IMR-90 (cell line): ENCODE measurements at regions not wholly inside any gene's neighbourhood (a gene's known extent, or its start where the extent isn't known, plus 50 kb on each side); places are given as distances from the start of the nearest gene placed in this dataset.

Source experiments
- ATAC-seq: fragments of 200-7000 bp; cut with Tn5 transposase; 2 replicates; pipeline ENCODE4 v1.9.1; 2020; ENCODE audit warnings: low read depth, mild to moderate bottlenecking, moderate library complexity
- BruUV-seq: library from RNA; stranded (reverse); fragments of 400-500 nt; replicated peaks from 2 replicates; lab custom pipeline; 2021; lab: Mats Ljungman, UMichigan
- CTCF ChIA-PET: fragments of 300-600 bp; formaldehyde crosslinking; extraction: SDS; loops from one replicate; lab custom pipeline; 2021; ENCODE audit warnings: antibody characterized with exemption; lab: Yijun Ruan, JAX
- POLR2A ChIA-PET: fragments of 300-600 bp; sonication (Branson Sonifier 250); formaldehyde crosslinking; loops from one replicate; lab custom pipeline; 2022; ENCODE audit warnings: antibody characterized with exemption; ENCODE audit not compliant: unreplicated experiment; lab: Charles Lee
- DNase-seq: peaks from one replicate; pipeline ENCODE4 v3.0.0; 2013
- H2AFZ ChIP-seq: replicated peaks from 2 replicates; pipeline ENCODE3; 2013; ENCODE audit warnings: low read length, mild to moderate bottlenecking; ENCODE audit not compliant: poor library complexity
- H2AK5ac ChIP-seq: 2 replicates; pipeline ENCODE4 v1.6.1; 2013; ENCODE audit warnings: low read depth, low read length, inconsistent platforms
- H2AK9ac ChIP-seq: replicated peaks from 2 replicates; pipeline ENCODE3; 2013; ENCODE audit warnings: mild to moderate bottlenecking, low read depth, low read length, moderate library complexity; ENCODE audit not compliant: poor library complexity
- H2BK120ac ChIP-seq: 2 replicates; pipeline ENCODE4 v1.6.1; 2013; ENCODE audit warnings: low read depth, low read length, inconsistent platforms
- H2BK15ac ChIP-seq: 3 replicates; pipeline ENCODE4 v1.6.1; 2013; ENCODE audit warnings: low read depth, low read length, inconsistent platforms
- H2BK20ac ChIP-seq: 2 replicates; pipeline ENCODE4 v1.6.1; 2013; ENCODE audit warnings: low read depth, mild to moderate bottlenecking, inconsistent platforms, low read length, moderate library complexity
- H2BK5ac ChIP-seq: 2 replicates; pipeline ENCODE4 v1.6.1; 2013; ENCODE audit warnings: mild to moderate bottlenecking, low read depth, low read length, inconsistent platforms; ENCODE audit not compliant: poor library complexity, severe bottlenecking
- H3K14ac ChIP-seq: replicated peaks from 2 replicates; pipeline ENCODE4 v1.6.1; 2013; ENCODE audit warnings: low read depth, low read length, inconsistent platforms
- H3K18ac ChIP-seq: 2 replicates; pipeline ENCODE4 v1.6.1; 2013; ENCODE audit warnings: low read depth, low read length, control low read depth
- H3K23ac ChIP-seq: 2 replicates; pipeline ENCODE4 v1.6.1; 2013; ENCODE audit warnings: low read depth, low read length, inconsistent platforms
- H3K27ac ChIP-seq: 2 replicates; pipeline ENCODE4 v1.5.1; 2013; ENCODE audit warnings: mild to moderate bottlenecking, control low read depth, low read length; ENCODE audit not compliant: insufficient read depth
- H3K27me3 ChIP-seq: 2 replicates; pipeline ENCODE4 v1.6.1; 2013; ENCODE audit warnings: low read length; ENCODE audit not compliant: control insufficient read depth, insufficient read depth
- H3K36me3 ChIP-seq: 2 replicates; pipeline ENCODE4 v1.6.1; 2013; ENCODE audit warnings: low read length, mixed read lengths; ENCODE audit not compliant: control insufficient read depth, insufficient read depth
- H3K4ac ChIP-seq: 2 replicates; pipeline ENCODE4 v1.6.1; 2013; ENCODE audit warnings: low read depth, low read length, inconsistent platforms
- H3K4me1 ChIP-seq: 2 replicates; pipeline ENCODE4 v1.6.1; 2013; ENCODE audit warnings: low read length, mixed read lengths; ENCODE audit not compliant: control insufficient read depth, insufficient read depth
- H3K4me2 ChIP-seq: 2 replicates; pipeline ENCODE4 v1.6.1; 2013; ENCODE audit warnings: low read depth, mild to moderate bottlenecking, control low read depth, low read length, moderate library complexity
- H3K4me3 ChIP-seq: 2 replicates; pipeline ENCODE4 v1.5.1; 2013; ENCODE audit warnings: low read depth, mild to moderate bottlenecking, control low read depth, low read length, moderate library complexity; ENCODE audit not compliant: insufficient read depth
- H3K56ac ChIP-seq: 2 replicates; pipeline ENCODE4 v1.6.1; 2013; ENCODE audit warnings: low read length, inconsistent platforms; ENCODE audit not compliant: insufficient read depth; ENCODE audit errors: extremely low read depth
- H3K79me1 ChIP-seq, 2 experiments: 2 replicates each; pipeline ENCODE4 v1.6.1; 2013; ENCODE audit warnings: low read length in 2 of 2, inconsistent platforms in 1 of 2, low read depth in 1 of 2
- H3K9ac ChIP-seq: 2 replicates; pipeline ENCODE4 v1.6.1; 2013; ENCODE audit warnings: low read depth, low read length, control low read depth
- H3K9me1 ChIP-seq: 2 replicates; pipeline ENCODE4 v1.6.1; 2013; ENCODE audit warnings: low read length, inconsistent platforms; ENCODE audit not compliant: insufficient read depth
- H3K9me3 ChIP-seq: 2 replicates; pipeline ENCODE4 v1.6.1; 2013; ENCODE audit warnings: low read length; ENCODE audit not compliant: control insufficient read depth, insufficient read depth
- H4K20me1 ChIP-seq: 2 replicates; pipeline ENCODE4 v1.6.1; 2013; ENCODE audit warnings: low read length, inconsistent platforms; ENCODE audit not compliant: insufficient read depth
- H4K5ac ChIP-seq: 2 replicates; pipeline ENCODE4 v1.6.1; 2013; ENCODE audit warnings: mild to moderate bottlenecking, low read depth, low read length, control low read depth
- H4K8ac ChIP-seq, 2 experiments: 2 replicates each; pipeline ENCODE4 v1.6.1; 2013; ENCODE audit warnings: low read depth in 2 of 2, low read length in 2 of 2, control low read depth in 1 of 2, inconsistent platforms in 1 of 2
- H4K91ac ChIP-seq: 2 replicates; pipeline ENCODE4 v1.6.1; 2013; ENCODE audit warnings: low read depth, low read length, inconsistent platforms; ENCODE audit not compliant: insufficient read depth
- BHLHE40 ChIP-seq: fragments of 150-350 bp; IDR thresholded peaks from 2 replicates; pipeline ENCODE4 v1.6.1; 2016; ENCODE audit warnings: mild to moderate bottlenecking, low read depth, low read length
- CEBPB ChIP-seq: IDR thresholded peaks from 2 replicates; pipeline ENCODE4 v1.6.1; 2012; ENCODE audit warnings: low read depth, low read length, improper control_type of control experiment
- CHD1 ChIP-seq: IDR thresholded peaks from 2 replicates; pipeline ENCODE4 v1.6.1; 2012; ENCODE audit warnings: low read depth, low read length, improper control_type of control experiment
- FOS ChIP-seq: fragments of 150-350 bp; IDR thresholded peaks from 2 replicates; pipeline ENCODE4 v1.6.1; 2016; ENCODE audit warnings: low read depth, low read length
- MXI1 ChIP-seq: IDR thresholded peaks from 2 replicates; pipeline ENCODE4 v1.6.1; 2012; ENCODE audit warnings: low read depth, mild to moderate bottlenecking, low read length, moderate library complexity, borderline replicate concordance
- POLR2A ChIP-seq: IDR thresholded peaks from 2 replicates; pipeline ENCODE4 v1.6.1; 2012; ENCODE audit warnings: mild to moderate bottlenecking, low read depth, low read length
- RCOR1 ChIP-seq: IDR thresholded peaks from 2 replicates; pipeline ENCODE4 v1.6.1; 2012; ENCODE audit warnings: mild to moderate bottlenecking, low read length, improper control_type of control experiment; ENCODE audit not compliant: insufficient replicate concordance
- RFX5 ChIP-seq: IDR thresholded peaks from 2 replicates; pipeline ENCODE4 v1.8.0; 2012; ENCODE audit warnings: low read depth, mild to moderate bottlenecking, low read length, moderate library complexity
- SMC3 ChIP-seq: fragments of 150-350 bp; IDR thresholded peaks from 2 replicates; pipeline ENCODE4 v1.6.1; 2016; ENCODE audit warnings: low read depth, mild to moderate bottlenecking, antibody characterized with exemption, low read length, moderate library complexity
- whole genome bisulfite sequencing, 2 experiments: methylation state at CpG; one replicate each; pipeline versions ENCODE4 v1.1.5 to v1.1.7; 2013; ENCODE audit warnings: missing lambda C conversion rate in 2 of 2; ENCODE audit not compliant: insufficient read length in 1 of 2; ENCODE audit errors: extremely low coverage in 2 of 2; 5-methylcytosine and 5-hydroxymethylcytosine counted together
- dilution Hi-C: fragments of 300-500 bp; cut with HindIII; formaldehyde crosslinking; loops from one replicate; pipeline ENCODE4 v1.14.3; 2018; ENCODE audit warnings: low sequenced_read_pairs; ENCODE audit not compliant: unreplicated experiment
- in situ Hi-C: fragments of 300-500 bp; cut with MboI; formaldehyde crosslinking; loops from 3 replicates; pipeline ENCODE4 v1.14.3; 2019; ENCODE audit warnings: low sequenced_read_pairs, inconsistent platforms, mixed read lengths
- intact Hi-C: fragments of 100-400 bp; cut with micrococcal nuclease; formaldehyde crosslinking; loops from 2 replicates; pipeline ENCODE4 v1.10.0; 2022
- TF ChIP-seq, protein P1 (sequence below): fragments of 150-350 bp; IDR thresholded peaks from 2 replicates; pipeline ENCODE4 v1.6.1; 2016; ENCODE audit warnings: low read depth, mild to moderate bottlenecking, low read length, moderate library complexity, borderline replicate concordance
- TF ChIP-seq, protein P2 (sequence below): fragments of 150-350 bp; IDR thresholded peaks from 2 replicates; pipeline ENCODE4 v1.6.1; 2017; ENCODE audit warnings: mild to moderate bottlenecking, antibody characterized with exemption, low read length, low read depth
- TF ChIP-seq, protein P3 (sequence below): conservative IDR thresholded peaks from 2 replicates; pipeline ENCODE4 v1.5.1; 2012; ENCODE audit warnings: mild to moderate bottlenecking, low read depth, low read length, improper control_type of control experiment

DNA sequence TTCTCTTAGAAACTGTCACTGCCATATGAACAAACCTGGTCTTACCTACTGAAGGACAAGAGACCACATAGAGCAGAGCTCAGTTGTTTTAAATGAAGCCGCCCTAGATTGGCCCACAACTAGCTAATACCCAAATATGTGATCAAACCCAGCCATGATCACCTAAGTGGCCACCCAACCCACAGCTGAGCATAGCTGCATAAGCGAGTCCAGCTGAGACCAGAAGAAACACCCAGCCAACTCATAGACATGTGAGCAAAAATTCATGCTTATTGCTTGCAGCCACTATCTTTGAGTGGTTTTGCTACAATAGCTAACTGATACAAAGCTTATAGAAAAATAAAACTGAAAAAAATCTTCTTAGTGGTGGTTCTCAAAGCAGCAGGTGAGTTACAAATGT lies 124.3 kb upstream of the CPNE4 start:
- ChIA-PET POLR2A (no interaction called here), CTCF (no interaction called here)
- Histone ChIP-seq H3K9me1 (no peaks in the 10 kb centered on the region), H3K56ac (no peak overlapping the region), H4K91ac (no peak overlapping the region), H3K79me1 (no peaks in the 10 kb centered on the region), H3K23ac (no peak overlapping the region), H3K18ac (no peak overlapping the region), H2BK15ac (no peak overlapping the region), H2BK120ac (no peak overlapping the region), H2AFZ (no peak overlapping the region), H3K4me3 (no peak overlapping the region), H2BK5ac (no peak overlapping the region), H3K36me3 (no peaks in the 10 kb centered on the region), H3K4ac (no peak overlapping the region), H2AK9ac (no peak overlapping the region), H3K4me2 (no peak overlapping the region), H2BK20ac (no peak overlapping the region), H3K9ac (no peak overlapping the region), H4K8ac (no peak overlapping the region), H3K27ac (no peak overlapping the region), H3K14ac (no peak overlapping the region), H3K27me3 (no peaks in the 10 kb centered on the region), H3K9me3 (no peaks in the 10 kb centered on the region), H3K4me1 (no peaks in the 10 kb centered on the region), H4K5ac (no peak overlapping the region), H4K20me1 (no peaks in the 10 kb centered on the region), H2AK5ac (no peak overlapping the region)
- in situ Hi-C loops (no loop called here), intact Hi-C loops (no loop called here), dilution Hi-C loops (no loop called here)
- BruUV-seq: no TSS peak
- DNase-seq (no peak), ATAC-seq (no peak)
- no CpG with 5 or more reads among the region's 2 CpGs for WGBS, 2 experiments
- TF ChIP-seq CHD1 (no peak), RFX5 (no peak), FOS (no peak), POLR2A (no peak), CEBPB (no peak), RCOR1 (no peak), SMC3 (no peak), MXI1 (no peak), BHLHE40 (no peak)
- TF ChIP-seq, protein P1, sequence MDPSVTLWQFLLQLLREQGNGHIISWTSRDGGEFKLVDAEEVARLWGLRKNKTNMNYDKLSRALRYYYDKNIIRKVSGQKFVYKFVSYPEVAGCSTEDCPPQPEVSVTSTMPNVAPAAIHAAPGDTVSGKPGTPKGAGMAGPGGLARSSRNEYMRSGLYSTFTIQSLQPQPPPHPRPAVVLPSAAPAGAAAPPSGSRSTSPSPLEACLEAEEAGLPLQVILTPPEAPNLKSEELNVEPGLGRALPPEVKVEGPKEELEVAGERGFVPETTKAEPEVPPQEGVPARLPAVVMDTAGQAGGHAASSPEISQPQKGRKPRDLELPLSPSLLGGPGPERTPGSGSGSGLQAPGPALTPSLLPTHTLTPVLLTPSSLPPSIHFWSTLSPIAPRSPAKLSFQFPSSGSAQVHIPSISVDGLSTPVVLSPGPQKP: no peak
- TF ChIP-seq, protein P2, sequence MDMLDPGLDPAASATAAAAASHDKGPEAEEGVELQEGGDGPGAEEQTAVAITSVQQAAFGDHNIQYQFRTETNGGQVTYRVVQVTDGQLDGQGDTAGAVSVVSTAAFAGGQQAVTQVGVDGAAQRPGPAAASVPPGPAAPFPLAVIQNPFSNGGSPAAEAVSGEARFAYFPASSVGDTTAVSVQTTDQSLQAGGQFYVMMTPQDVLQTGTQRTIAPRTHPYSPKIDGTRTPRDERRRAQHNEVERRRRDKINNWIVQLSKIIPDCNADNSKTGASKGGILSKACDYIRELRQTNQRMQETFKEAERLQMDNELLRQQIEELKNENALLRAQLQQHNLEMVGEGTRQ: no peak
- TF ChIP-seq, protein P3, sequence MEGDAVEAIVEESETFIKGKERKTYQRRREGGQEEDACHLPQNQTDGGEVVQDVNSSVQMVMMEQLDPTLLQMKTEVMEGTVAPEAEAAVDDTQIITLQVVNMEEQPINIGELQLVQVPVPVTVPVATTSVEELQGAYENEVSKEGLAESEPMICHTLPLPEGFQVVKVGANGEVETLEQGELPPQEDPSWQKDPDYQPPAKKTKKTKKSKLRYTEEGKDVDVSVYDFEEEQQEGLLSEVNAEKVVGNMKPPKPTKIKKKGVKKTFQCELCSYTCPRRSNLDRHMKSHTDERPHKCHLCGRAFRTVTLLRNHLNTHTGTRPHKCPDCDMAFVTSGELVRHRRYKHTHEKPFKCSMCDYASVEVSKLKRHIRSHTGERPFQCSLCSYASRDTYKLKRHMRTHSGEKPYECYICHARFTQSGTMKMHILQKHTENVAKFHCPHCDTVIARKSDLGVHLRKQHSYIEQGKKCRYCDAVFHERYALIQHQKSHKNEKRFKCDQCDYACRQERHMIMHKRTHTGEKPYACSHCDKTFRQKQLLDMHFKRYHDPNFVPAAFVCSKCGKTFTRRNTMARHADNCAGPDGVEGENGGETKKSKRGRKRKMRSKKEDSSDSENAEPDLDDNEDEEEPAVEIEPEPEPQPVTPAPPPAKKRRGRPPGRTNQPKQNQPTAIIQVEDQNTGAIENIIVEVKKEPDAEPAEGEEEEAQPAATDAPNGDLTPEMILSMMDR: no peak
